MCF 10A (cell line): ENCODE measurements at regions not wholly inside any gene's neighbourhood (a gene's known extent, or its start where the extent isn't known, plus 50 kb on each side); places are given as distances from the start of the nearest gene placed in this dataset.

ENCODE experiments used
- BruUV-seq: library from RNA; stranded (reverse); fragments of 400-500 nt; replicated peaks from 2 replicates; lab custom pipeline; 2021; lab: Mats Ljungman, UMichigan
- CTCF ChIA-PET: fragments of 300-600 bp; sonication (Branson Sonifier 250); formaldehyde crosslinking; extraction: SDS; loops from one replicate; lab custom pipeline; 2021; ENCODE audit warnings: antibody characterized with exemption, inconsistent platforms; lab: Yijun Ruan, JAX
- POLR2A ChIA-PET: fragments of 300-600, 350-650 bp; sonication (Branson Sonifier 250); formaldehyde crosslinking; extraction: SDS; loops from one replicate; lab custom pipeline; 2020; ENCODE audit warnings: antibody characterized with exemption, inconsistent platforms; lab: Yijun Ruan, JAX
- DNase-seq: peaks from one replicate; pipeline ENCODE4 v3.0.0-alpha.2; 2018; ENCODE audit not compliant: unreplicated experiment
- H3K27ac Mint-ChIP-seq: one replicate; pipeline ENCODE4 v1.8.0; 2022; ENCODE audit warnings: mild to moderate bottlenecking, low read depth, mixed read lengths; ENCODE audit not compliant: unreplicated experiment
- H3K27me3 Mint-ChIP-seq: one replicate; pipeline ENCODE4 v1.8.0; 2022; ENCODE audit warnings: mixed read lengths; ENCODE audit not compliant: insufficient read depth, unreplicated experiment
- H3K36me3 Mint-ChIP-seq: one replicate; pipeline ENCODE4 v1.8.0; 2022; ENCODE audit warnings: mild to moderate bottlenecking, moderate library complexity, mixed read lengths; ENCODE audit not compliant: insufficient read depth, unreplicated experiment
- H3K4me1 Mint-ChIP-seq: one replicate; pipeline ENCODE4 v1.8.0; 2022; ENCODE audit warnings: mixed read lengths; ENCODE audit not compliant: insufficient read depth, unreplicated experiment
- H3K4me3 Mint-ChIP-seq: one replicate; pipeline ENCODE4 v1.8.0; 2022; ENCODE audit warnings: mild to moderate bottlenecking, moderate library complexity, mixed read lengths; ENCODE audit not compliant: unreplicated experiment
- H3K9me3 Mint-ChIP-seq: one replicate; pipeline ENCODE4 v1.8.0; 2022; ENCODE audit warnings: mixed read lengths; ENCODE audit not compliant: unreplicated experiment
- intact Hi-C: fragments of 100-400 bp; cut with micrococcal nuclease; formaldehyde crosslinking; loops from 2 replicates; pipeline ENCODE4 v1.14.1; 2022
- TF ChIP-seq, protein P1 (sequence below): fragments of 200-600 bp; IDR thresholded peaks from one replicate; pipeline ENCODE4 v1.8.0; 2022; ENCODE audit warnings: antibody characterized with exemption, mild to moderate bottlenecking; ENCODE audit not compliant: unreplicated experiment

GRCh38 chrX:39669668-39670067 is 428.1 kb downstream of the BCOR start:
- no peaks in the 10 kb centered on the region for H3K9me3 Mint-ChIP-seq
- peaks cover 73% of the 10 kb centered on the region for H3K27me3 Mint-ChIP-seq
- CTCF ChIA-PET: no interaction called here
- H3K36me3 Mint-ChIP-seq: no peaks in the 10 kb centered on the region
- no peak overlapping the region for H3K4me3 Mint-ChIP-seq
- DNase-seq: no peak
- BruUV-seq: no TSS peak
- POLR2A ChIA-PET: no interaction called here
- intact Hi-C loops: no loop called here
- no peaks in the 10 kb centered on the region for H3K4me1 Mint-ChIP-seq
- no peak overlapping the region for H3K27ac Mint-ChIP-seq
- TF ChIP-seq, protein P1, sequence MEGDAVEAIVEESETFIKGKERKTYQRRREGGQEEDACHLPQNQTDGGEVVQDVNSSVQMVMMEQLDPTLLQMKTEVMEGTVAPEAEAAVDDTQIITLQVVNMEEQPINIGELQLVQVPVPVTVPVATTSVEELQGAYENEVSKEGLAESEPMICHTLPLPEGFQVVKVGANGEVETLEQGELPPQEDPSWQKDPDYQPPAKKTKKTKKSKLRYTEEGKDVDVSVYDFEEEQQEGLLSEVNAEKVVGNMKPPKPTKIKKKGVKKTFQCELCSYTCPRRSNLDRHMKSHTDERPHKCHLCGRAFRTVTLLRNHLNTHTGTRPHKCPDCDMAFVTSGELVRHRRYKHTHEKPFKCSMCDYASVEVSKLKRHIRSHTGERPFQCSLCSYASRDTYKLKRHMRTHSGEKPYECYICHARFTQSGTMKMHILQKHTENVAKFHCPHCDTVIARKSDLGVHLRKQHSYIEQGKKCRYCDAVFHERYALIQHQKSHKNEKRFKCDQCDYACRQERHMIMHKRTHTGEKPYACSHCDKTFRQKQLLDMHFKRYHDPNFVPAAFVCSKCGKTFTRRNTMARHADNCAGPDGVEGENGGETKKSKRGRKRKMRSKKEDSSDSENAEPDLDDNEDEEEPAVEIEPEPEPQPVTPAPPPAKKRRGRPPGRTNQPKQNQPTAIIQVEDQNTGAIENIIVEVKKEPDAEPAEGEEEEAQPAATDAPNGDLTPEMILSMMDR: no peak

- Mint-ChIP-seq H3K36me3 (no peaks in the 10 kb centered on the region), H3K27me3 (peaks cover 70% of the 10 kb centered on the region), H3K4me1 (no peaks in the 10 kb centered on the region), H3K4me3 (no peak overlapping the region), H3K27ac (no peak overlapping the region), H3K9me3 (no peaks in the 10 kb centered on the region)
- ChIA-PET POLR2A (no interaction called here), CTCF (no interaction called here)
- DNase-seq: no peak
- BruUV-seq: no TSS peak
- TF ChIP-seq, protein P1: no peak
- intact Hi-C loops: no loop called here
Measured at GRCh38 chrX:39670281-39670680, 427.5 kb downstream of the BCOR start.

- intact Hi-C loops: no loop called here
- Mint-ChIP-seq H3K9me3 (no peaks in the 10 kb centered on the region), H3K27me3 (peaks cover 64% of the 10 kb centered on the region), H3K4me1 (no peaks in the 10 kb centered on the region), H3K4me3 (no peak overlapping the region), H3K27ac (no peak overlapping the region), H3K36me3 (no peaks in the 10 kb centered on the region)
- BruUV-seq: no TSS peak
- TF ChIP-seq, protein P1: no peak
- ChIA-PET CTCF (no interaction called here), POLR2A (no interaction called here)
- no peak for DNase-seq
Measured at GRCh38 chrX:39672405-39672804, 425.4 kb downstream of the BCOR start.

- no peak for DNase-seq
- no peaks in the 10 kb centered on the region for H3K36me3 Mint-ChIP-seq
- no TSS peak for BruUV-seq
- CTCF ChIA-PET: interaction anchor here (0.7 to 0.8 kb wide), 2 partner anchors 14 to 819 kb away, joined by 3 to 4 read pairs; no protein-coding TSS in a partner anchor
- TF ChIP-seq, protein P1: no peak
- H3K9me3 Mint-ChIP-seq: no peaks in the 10 kb centered on the region
- POLR2A ChIA-PET: no interaction called here
- peaks cover 51% of the 10 kb centered on the region for H3K27me3 Mint-ChIP-seq
- intact Hi-C loops: no loop called here
- H3K27ac Mint-ChIP-seq: no peak overlapping the region
- H3K4me1 Mint-ChIP-seq: no peaks in the 10 kb centered on the region
- no peak overlapping the region for H3K4me3 Mint-ChIP-seq
Measured at GRCh38 chrX:39674490-39675161, 423.1 kb downstream of the BCOR start.
